HG02610 (cell line): ENCODE measurements at regions not wholly inside any gene's neighbourhood (a gene's known extent, or its start where the extent isn't known, plus 50 kb on each side); places are given as distances from the start of the nearest gene placed in this dataset.
"Not testable (repeated sequence)": the region's sequence is repeated elsewhere in the genome, so short reads cannot be mapped to it uniquely, and the experiment has no call there.

Experiments used
- ATAC-seq: cut with Tn5 transposase; IDR thresholded peaks from one replicate; pipeline ENCODE4 v1.9.1; 2021; ENCODE audit warnings: mild to moderate bottlenecking, moderate library complexity; ENCODE audit not compliant: unreplicated experiment

DNA sequence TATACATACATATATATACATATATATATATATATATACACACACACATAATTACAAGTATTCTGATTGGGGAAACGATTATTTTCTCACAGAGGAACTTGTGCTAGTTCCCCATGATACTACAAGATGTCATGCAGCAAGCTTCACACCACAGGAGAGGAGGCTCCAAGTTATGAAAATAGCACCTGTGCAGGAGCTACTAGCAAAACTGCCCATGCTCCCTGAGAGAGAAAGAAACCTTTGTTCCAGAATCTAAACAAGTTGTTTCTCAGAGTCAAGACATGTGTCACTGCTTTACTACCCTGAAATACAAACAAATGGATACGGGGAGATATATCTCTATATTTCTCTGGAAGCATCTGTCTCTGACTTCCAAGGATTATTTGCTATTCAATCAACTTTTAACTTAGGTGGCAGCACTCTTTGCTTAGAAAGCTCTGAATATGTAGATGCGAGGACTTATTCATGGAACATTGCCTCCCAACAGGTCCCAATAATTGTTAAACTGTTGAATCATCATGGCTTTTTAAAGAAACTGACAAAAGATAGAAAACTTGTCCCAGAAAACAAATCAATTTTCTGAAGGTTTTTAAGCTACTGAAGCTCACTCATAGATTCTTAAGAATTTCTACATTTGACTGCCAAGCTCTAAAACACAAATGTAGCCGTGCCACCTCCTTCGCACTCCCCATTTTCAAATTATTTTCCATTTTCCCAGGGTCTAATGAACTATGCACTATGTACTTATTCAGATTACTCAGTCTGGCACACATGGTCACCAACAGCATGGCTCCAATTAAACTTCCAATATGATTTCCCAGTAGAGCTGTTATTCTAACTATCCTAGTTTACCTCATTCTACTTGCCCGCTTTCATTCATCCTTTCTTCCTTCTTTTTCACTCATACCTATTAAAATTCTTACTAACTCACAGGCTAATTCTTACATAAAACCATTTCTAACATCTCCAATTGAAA, 929.1 kb downstream of the LTN1 start:
- no peak for ATAC-seq

DNA sequence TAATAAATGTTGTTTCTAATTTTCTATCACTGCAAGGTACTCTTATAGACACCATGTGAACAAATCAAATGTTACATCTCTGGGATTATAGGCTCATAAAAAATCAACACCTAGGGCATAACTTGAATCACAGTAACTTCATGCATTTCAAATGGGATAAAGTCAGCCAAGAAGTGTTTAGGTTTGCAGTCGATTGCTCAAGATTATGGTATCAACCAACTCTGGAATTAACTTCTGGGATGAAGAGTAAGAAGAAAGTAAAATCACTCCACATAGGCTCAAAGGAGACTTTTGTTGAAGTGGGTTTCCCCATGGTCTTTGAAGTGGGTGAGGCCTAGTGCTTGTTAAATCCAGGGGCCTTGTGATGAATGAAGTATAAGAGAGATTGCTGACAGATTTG, 939.7 kb downstream of the LTN1 start:
- not testable (repeated sequence) for ATAC-seq

DNA sequence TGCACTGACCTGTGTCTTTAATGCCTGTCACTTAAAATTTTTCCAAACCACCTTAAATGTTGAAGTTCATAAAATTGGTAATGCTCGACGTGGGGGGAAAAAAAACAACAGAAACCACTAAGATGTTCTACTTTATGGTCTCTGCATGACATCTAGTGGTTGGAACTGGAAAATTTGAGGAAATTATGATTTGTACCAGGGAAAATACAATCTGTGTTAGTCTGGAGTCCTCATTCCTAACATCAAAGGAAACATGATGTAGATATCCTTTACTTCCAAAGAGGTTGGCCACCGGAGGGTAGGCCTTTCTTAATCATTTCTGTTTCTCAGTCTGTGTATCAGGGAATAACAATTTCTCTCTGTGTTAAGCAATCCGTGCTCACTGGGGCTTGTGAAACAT, 941.0 kb downstream of the LTN1 start:
- not testable (repeated sequence) for ATAC-seq

- not testable (repeated sequence) for ATAC-seq
These were observed 957.0 kb downstream of the LTN1 start for GRCh38 chr21:28035692-28036091.

GRCh38 chr21:28034916-28035315, 957.8 kb downstream of the LTN1 start:
- not testable (repeated sequence) for ATAC-seq

GRCh38 chr21:28034334-28034733, 958.3 kb downstream of the LTN1 start:
- ATAC-seq: not testable (repeated sequence)

DNA sequence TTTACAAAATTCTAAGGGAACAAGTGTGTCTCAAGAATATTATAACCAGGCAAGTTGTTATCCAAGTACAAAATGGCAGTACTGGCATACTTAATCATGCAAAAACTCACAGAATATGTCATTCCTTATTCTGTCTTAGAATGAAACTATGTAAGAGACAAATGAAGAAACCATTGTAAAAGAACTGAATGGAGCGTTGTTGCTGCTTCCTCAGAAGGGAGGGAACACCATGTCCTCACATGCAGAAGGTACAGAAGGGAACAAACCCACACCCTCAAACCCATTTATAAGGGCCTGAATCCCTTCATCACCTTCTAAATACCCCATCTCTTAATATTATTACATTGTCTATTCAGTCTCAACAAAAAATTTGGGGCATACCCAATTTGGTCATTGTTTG, 960.0 kb downstream of the LTN1 start:
- not testable (repeated sequence) for ATAC-seq

DNA sequence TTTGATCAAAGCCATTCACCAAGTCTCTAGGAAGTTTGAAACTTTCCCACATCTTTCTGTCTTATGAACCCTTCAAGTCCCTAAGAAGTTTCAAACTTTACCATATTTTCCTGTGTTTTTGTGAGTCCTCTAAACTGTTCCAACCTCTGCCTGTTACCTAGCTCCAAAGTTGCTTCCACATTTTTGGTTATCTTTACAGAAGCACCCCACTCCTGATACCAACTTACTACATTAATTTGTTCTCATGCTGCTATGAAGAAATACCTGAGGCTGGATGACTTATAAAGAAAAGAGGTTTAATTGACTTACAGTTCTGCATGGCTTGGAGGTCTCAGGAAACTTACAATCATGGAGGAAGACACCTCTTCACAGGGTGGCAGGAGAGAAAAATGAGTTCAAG, 961.6 kb downstream of the LTN1 start:
- not testable (repeated sequence) for ATAC-seq

- ATAC-seq: no peak
These were observed 967.6 kb downstream of the LTN1 start for GRCh38 chr21:28025111-28025510.

GRCh38 chr21:28018741-28019669, 973.7 kb downstream of the LTN1 start:
- ATAC-seq: no peak

GRCh38 chr21:28018213-28018612, 974.5 kb downstream of the LTN1 start:
- ATAC-seq: no peak

- ATAC-seq: no peak
These were observed 976.1 kb downstream of the LTN1 start for GRCh38 chr21:28016571-28016970.

DNA sequence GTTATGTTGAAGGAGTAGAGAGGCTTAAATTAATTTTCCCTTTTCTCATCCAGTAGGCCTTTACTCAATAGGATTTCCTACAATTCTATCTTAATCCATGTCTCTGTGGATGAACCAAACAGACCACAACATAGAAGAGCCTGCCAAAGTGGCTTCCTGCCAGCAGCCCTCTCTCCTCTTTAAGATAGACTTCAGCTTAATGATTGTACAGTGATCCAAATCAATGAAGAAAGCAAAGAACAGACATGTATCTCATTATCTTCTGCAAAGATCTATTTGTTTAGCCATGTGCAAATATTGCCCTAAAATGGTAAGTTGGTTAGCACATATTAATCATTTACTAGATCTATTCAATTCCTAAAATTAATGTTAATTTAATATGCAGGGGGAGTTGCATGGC, 979.6 kb downstream of the LTN1 start:
- ATAC-seq: not testable (repeated sequence)

DNA sequence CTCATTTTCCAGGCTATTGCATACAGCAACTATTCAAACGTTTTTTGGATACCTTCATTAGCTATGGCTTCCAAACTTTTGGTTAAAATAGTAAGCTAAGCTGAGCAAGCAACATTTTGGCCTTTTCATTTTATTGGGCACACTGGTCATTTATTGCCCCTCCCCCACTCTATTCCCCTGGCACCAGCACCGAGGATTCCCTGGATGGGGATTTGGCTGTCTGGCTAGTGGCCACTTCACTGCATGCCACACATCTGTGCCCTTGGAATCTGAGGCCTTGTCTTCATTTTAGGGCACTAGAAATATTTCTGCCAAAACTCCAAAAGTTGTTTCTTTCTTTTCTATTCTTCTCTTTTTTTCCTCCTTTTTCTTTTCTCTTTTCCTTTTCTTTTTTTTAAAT, 980.7 kb downstream of the LTN1 start:
- ATAC-seq: not testable (repeated sequence)

GRCh38 chr21:28008245-28008644, 984.4 kb downstream of the LTN1 start:
- ATAC-seq: not testable (repeated sequence)

DNA sequence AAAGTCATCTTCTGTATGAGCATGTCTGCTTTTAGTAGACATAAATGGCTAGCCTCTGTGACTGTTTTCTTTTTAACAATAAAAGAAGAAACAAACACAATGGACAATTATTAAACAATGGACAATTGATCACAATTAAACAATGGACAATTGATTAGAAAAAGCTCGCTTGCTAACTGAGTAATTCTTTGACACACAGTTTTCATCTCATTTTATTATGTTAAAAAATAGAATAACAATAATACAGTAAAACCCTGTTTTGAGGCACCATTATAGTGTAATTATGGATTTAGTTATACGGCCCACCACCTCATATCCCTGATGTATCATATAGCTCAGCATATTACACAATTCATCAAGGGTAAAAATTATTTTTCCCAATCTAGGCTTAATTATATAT, 989.0 kb downstream of the LTN1 start:
- not testable (repeated sequence) for ATAC-seq

- ATAC-seq: not testable (repeated sequence)
These were observed 995.8 kb downstream of the LTN1 start for GRCh38 chr21:27996906-27997305.

DNA sequence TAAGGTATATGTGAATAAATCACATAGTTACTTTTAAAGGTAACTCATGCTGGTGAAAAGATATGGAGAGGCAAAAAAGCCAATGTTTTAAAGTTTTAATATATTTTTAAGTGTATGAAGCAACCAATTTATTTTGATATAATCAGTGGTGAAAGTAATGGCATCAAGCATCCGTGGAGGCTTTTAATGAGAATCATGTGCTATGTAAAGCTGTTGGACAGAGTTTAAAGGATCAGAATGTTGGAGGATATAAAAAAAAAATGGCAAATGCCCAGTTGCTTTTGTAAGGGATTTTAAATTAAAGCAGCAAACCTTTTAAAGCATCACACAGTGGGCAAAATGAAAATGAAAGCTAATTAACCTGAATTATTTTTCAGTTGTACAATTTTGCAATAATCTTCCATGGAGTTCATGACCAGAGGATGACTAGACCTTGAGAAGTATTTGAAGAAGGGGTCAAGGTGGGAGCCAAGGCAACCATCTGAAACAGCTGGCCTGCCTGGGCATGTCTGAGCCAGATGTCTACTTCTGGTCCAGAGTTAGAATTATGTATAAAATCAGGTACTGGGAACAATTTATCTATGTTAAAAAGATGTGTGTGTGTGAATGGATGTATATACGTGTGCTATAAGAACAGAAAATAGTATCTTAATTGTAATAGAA, 1007.9 kb downstream of the LTN1 start:
- not testable (repeated sequence) for ATAC-seq

DNA sequence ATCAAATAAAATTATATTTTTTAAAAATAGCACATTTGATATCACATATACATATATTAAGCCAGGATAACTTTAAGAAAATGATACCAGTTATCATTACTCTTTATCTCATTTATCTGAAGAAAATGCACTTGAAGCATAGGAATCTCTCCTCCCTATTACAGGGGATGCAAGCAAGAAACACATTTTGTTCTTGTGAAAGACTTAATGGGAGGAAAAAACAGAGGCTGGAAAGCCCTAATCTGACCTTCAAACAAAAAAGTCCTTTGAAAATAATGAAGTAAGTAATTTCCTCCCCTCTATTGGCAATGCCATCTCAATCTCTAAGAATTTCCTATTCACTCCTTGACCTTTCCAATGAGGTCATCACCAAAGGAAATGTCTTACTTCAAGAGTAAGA, 1012.6 kb upstream of the ADAMTS5 start:
- ATAC-seq: not testable (repeated sequence)

- no peak for ATAC-seq
These were observed 1008.6 kb upstream of the ADAMTS5 start for GRCh38 chr21:27975514-27975913.

DNA sequence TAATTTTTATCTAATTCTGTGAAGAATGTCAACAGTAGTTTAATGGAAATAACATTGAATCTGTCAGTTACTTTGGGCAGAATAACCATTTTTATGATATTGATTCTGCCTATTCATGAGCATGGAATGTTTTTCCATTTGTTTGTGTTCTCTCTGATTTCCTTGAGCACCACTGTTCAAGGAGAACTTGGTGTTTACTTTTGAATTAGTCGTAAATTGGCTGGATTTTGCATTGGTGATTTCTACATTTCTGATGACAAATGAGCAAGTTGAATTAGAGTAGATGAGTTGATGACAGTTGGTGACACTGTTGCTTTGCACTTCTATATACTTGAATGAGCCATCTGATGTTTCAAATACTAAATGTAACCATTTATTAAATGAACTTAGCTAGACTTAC, 1007.3 kb upstream of the ADAMTS5 start:
- not testable (repeated sequence) for ATAC-seq
